ENCODE measurements at regions not wholly inside any gene's neighbourhood (a gene's known extent, or its start where the extent isn't known, plus 50 kb on each side); places are given as distances from the start of the nearest gene placed in this dataset.
"Not testable (repeated sequence)": the region's sequence is repeated elsewhere in the genome, so short reads cannot be mapped to it uniquely, and the experiment has no call there.

- TF ChIP-seq POLR2A (IDR thresholded peaks at IDR 0.05) = no peak
- no peak for TF ChIP-seq CTCF (IDR thresholded peaks at IDR 0.05)
- peaks cover 0 to 8% of the 10 kb centered on the region in 2 donors for H3K9me3 ChIP-seq
- no peak overlapping the region for H3K4me3 ChIP-seq
- intact Hi-C loops (cut with DNase I; ENCODE audit: low total_unique reads) = no loop called here
- no peaks in the 10 kb centered on the region for H3K36me3 ChIP-seq
- no peaks in the 10 kb centered on the region for H3K4me1 ChIP-seq
- H3K27ac ChIP-seq = no peak overlapping the region
- no peaks in the 10 kb centered on the region for H3K27me3 ChIP-seq
- DNase-seq = no peak
Measured at GRCh38 chr5:32859211-32859641, 148.1 kb downstream of the NPR3 start.

- no peak for DNase-seq
- Histone ChIP-seq H3K27ac (no peak overlapping the region), H3K9me3 (no peaks in the 10 kb centered on the region), H3K4me1 (no peaks in the 10 kb centered on the region), H3K36me3 (no peaks in the 10 kb centered on the region), H3K4me3 (no peak overlapping the region), H3K27me3 (no peaks in the 10 kb centered on the region)
- no peak for TF ChIP-seq CTCF (IDR thresholded peaks at IDR 0.05)
- TF ChIP-seq POLR2A (IDR thresholded peaks at IDR 0.05) = no peak
- intact Hi-C loops (cut with DNase I; ENCODE audit: low total_unique reads) = no loop called here
Measured at GRCh38 chr5:32865475-32865874, 154.4 kb downstream of the NPR3 start.

- Histone ChIP-seq H3K4me3 (no peak overlapping the region), H3K9me3 (no peaks in the 10 kb centered on the region), H3K4me1 (no peaks in the 10 kb centered on the region), H3K36me3 (no peaks in the 10 kb centered on the region), H3K27me3 (no peaks in the 10 kb centered on the region), H3K27ac (no peak overlapping the region)
- DNase-seq = no peak
- no peak for TF ChIP-seq CTCF (IDR thresholded peaks at IDR 0.05)
- TF ChIP-seq POLR2A (IDR thresholded peaks at IDR 0.05) = no peak
- intact Hi-C loops (cut with DNase I; ENCODE audit: low total_unique reads) = no loop called here
Measured at GRCh38 chr5:32866138-32866537, 155.0 kb downstream of the NPR3 start.

GRCh38 chr5:32869216-32869615, 158.1 kb downstream of the NPR3 start:
- intact Hi-C loops (cut with DNase I; ENCODE audit: low total_unique reads) = no loop called here

GRCh38 chr5:32876791-32877190, 165.7 kb downstream of the NPR3 start:
- no peaks in the 10 kb centered on the region for H3K27me3 ChIP-seq
- TF ChIP-seq CTCF (IDR thresholded peaks at IDR 0.05) = no peak
- TF ChIP-seq POLR2A (IDR thresholded peaks at IDR 0.05) = no peak
- no peak overlapping the region for H3K4me3 ChIP-seq
- H3K27ac ChIP-seq = no peak overlapping the region
- intact Hi-C loops (cut with DNase I; ENCODE audit: low total_unique reads) = no loop called here
- DNase-seq = no peak
- peaks cover 0 to 10% of the 10 kb centered on the region in 2 donors for H3K9me3 ChIP-seq
- no peaks in the 10 kb centered on the region for H3K4me1 ChIP-seq
- H3K36me3 ChIP-seq = no peaks in the 10 kb centered on the region

More at GRCh38 chr5:32869216-32869615, 158.1 kb downstream of the NPR3 start:
- H3K27me3 ChIP-seq = no peaks in the 10 kb centered on the region
- H3K36me3 ChIP-seq = no peaks in the 10 kb centered on the region
- H3K4me1 ChIP-seq = no peaks in the 10 kb centered on the region
- H3K4me3 ChIP-seq = no peak overlapping the region
- DNase-seq = no peak
- peaks cover 0 to 3% of the 10 kb centered on the region in 2 donors for H3K9me3 ChIP-seq
- no peak for TF ChIP-seq CTCF (IDR thresholded peaks at IDR 0.05)
- no peak for TF ChIP-seq POLR2A (IDR thresholded peaks at IDR 0.05)
- no peak overlapping the region for H3K27ac ChIP-seq

- intact Hi-C loops (cut with DNase I; ENCODE audit: low total_unique reads); H3K36me3 ChIP-seq; H3K27me3 ChIP-seq; H3K4me1 ChIP-seq; H3K27ac ChIP-seq; H3K4me3 ChIP-seq; DNase-seq: not testable (repeated sequence)
- H3K9me3 ChIP-seq = peaks cover 0 to 14% of the 10 kb centered on the region in 2 donors
Measured at GRCh38 chr5:32879364-32879763, 168.2 kb downstream of the NPR3 start.

Data from uterus (tissue), 3 donors.